DOHH2 (cell line): ENCODE measurements at regions not wholly inside any gene's neighbourhood (a gene's known extent, or its start where the extent isn't known, plus 50 kb on each side); places are given as distances from the start of the nearest gene placed in this dataset.

ENCODE experiments used
- H3F3A ChIP-seq: fragments of 200-600 bp; sonication (generic), shearing (Covaris generic); 2 replicates; pipeline ENCODE4 v1.6.0; 2016; ENCODE audit warnings: antibody characterized with exemption, mild to moderate bottlenecking; ENCODE audit not compliant: control insufficient read depth, insufficient read depth
- H3K27ac ChIP-seq: fragments of 200-600 bp; sonication (generic); 2 replicates; pipeline ENCODE4 v1.5.1; 2014; ENCODE audit warnings: low read depth, mild to moderate bottlenecking, low read length, moderate library complexity
- H3K27me3 ChIP-seq: fragments of 200-600 bp; sonication (generic); 2 replicates; pipeline ENCODE4 v1.6.1; 2014; ENCODE audit warnings: mild to moderate bottlenecking, low read length, mixed read lengths; ENCODE audit not compliant: control insufficient read depth
- H3K36me3 ChIP-seq: fragments of 200-600 bp; sonication (generic); 2 replicates; pipeline ENCODE4 v1.6.1; 2014; ENCODE audit warnings: mild to moderate bottlenecking, low read length, moderate library complexity, mixed read lengths; ENCODE audit not compliant: control insufficient read depth
- H3K4me1 ChIP-seq: fragments of 200-600 bp; sonication (generic); 2 replicates; pipeline ENCODE4 v1.6.1; 2014; ENCODE audit warnings: mild to moderate bottlenecking, low read length, mixed read lengths; ENCODE audit not compliant: control insufficient read depth
- H3K4me2 ChIP-seq: fragments of 200-600 bp; sonication (generic); 2 replicates; pipeline ENCODE4 v1.6.0; 2014; ENCODE audit warnings: mild to moderate bottlenecking, low read length, moderate library complexity
- H3K4me3 ChIP-seq: fragments of 200-600 bp; sonication (generic); 2 replicates; pipeline ENCODE4 v1.5.1; 2014; ENCODE audit warnings: mild to moderate bottlenecking, low read length, mixed read lengths
- H3K79me2 ChIP-seq: fragments of 200-600 bp; sonication (generic); 2 replicates; pipeline ENCODE4 v1.6.1; 2014; ENCODE audit warnings: mild to moderate bottlenecking, low read length, mixed read lengths; ENCODE audit not compliant: control insufficient read depth
- H3K9me2 ChIP-seq: fragments of 200-600 bp; sonication (generic); replicated peaks from 2 replicates; pipeline ENCODE4 v1.6.1; 2014; ENCODE audit warnings: mild to moderate bottlenecking, low read length, mixed read lengths; ENCODE audit not compliant: control insufficient read depth
- H3K9me3 ChIP-seq: fragments of 200-600 bp; sonication (generic); 2 replicates; pipeline ENCODE4 v1.6.1; 2014; ENCODE audit warnings: antibody characterized with exemption, low read length, mixed read lengths; ENCODE audit not compliant: control insufficient read depth, insufficient read depth
- H4K20me1 ChIP-seq: fragments of 200-600 bp; sonication (generic); 2 replicates; pipeline ENCODE4 v1.6.0; 2014; ENCODE audit warnings: low read depth, mild to moderate bottlenecking, antibody characterized with exemption, low read length, moderate library complexity; ENCODE audit not compliant: control insufficient read depth, insufficient read depth
- CTCF ChIP-seq: fragments of 200-600 bp; sonication (generic); IDR thresholded peaks from one replicate; pipeline ENCODE4 v1.5.1; 2014; ENCODE audit warnings: antibody characterized with exemption, mild to moderate bottlenecking, low read depth, low read length; ENCODE audit not compliant: poor library complexity, severe bottlenecking
- EZH2phosphoT487 ChIP-seq: fragments of 200-600 bp; sonication (generic); IDR thresholded peaks from 2 replicates; pipeline ENCODE4 v1.6.1; 2017; ENCODE audit warnings: borderline replicate concordance, mild to moderate bottlenecking, antibody characterized with exemption, low read length, moderate library complexity, mixed read lengths

- no peaks in the 10 kb centered on the region for H4K20me1 ChIP-seq
- TF ChIP-seq EZH2phosphoT487, result no peak
- TF ChIP-seq CTCF, result no peak
- no peaks in the 10 kb centered on the region for H3K9me3 ChIP-seq
- H3K27ac ChIP-seq, result no peak overlapping the region
- no peak overlapping the region for H3K4me2 ChIP-seq
- H3K27me3 ChIP-seq, result no peaks in the 10 kb centered on the region
- no peaks in the 10 kb centered on the region for H3K79me2 ChIP-seq
- H3K4me3 ChIP-seq, result no peak overlapping the region
- H3K9me2 ChIP-seq, result no peaks in the 10 kb centered on the region
- H3K4me1 ChIP-seq, result peaks cover 4% of the 10 kb centered on the region; the same call in 1 of the 2 replicates
- no peaks in the 10 kb centered on the region for H3F3A ChIP-seq
- no peaks in the 10 kb centered on the region for H3K36me3 ChIP-seq
These were observed 91.1 kb upstream of the ANKRD10 start for GRCh38 chr13:111005808-111006505.

- H3K9me2 ChIP-seq, result no peaks in the 10 kb centered on the region
- H4K20me1 ChIP-seq, result no peaks in the 10 kb centered on the region
- no peaks in the 10 kb centered on the region for H3F3A ChIP-seq
- no peaks in the 10 kb centered on the region for H3K79me2 ChIP-seq
- peaks cover 4% of the 10 kb centered on the region; the same call in 1 of the 2 replicates for H3K4me1 ChIP-seq
- no peaks in the 10 kb centered on the region for H3K36me3 ChIP-seq
- no peak overlapping the region for H3K27ac ChIP-seq
- no peak overlapping the region for H3K4me2 ChIP-seq
- H3K9me3 ChIP-seq, result no peaks in the 10 kb centered on the region
- TF ChIP-seq EZH2phosphoT487 (no peak), CTCF (no peak)
- H3K27me3 ChIP-seq, result no peaks in the 10 kb centered on the region
- H3K4me3 ChIP-seq, result no peak overlapping the region
These were observed 90.5 kb upstream of the ANKRD10 start for GRCh38 chr13:111005364-111005763.

- no peaks in the 10 kb centered on the region for H4K20me1 ChIP-seq
- no peak overlapping the region for H3K4me2 ChIP-seq
- no peak overlapping the region for H3K4me3 ChIP-seq
- no peaks in the 10 kb centered on the region for H3K79me2 ChIP-seq
- TF ChIP-seq EZH2phosphoT487 (no peak), CTCF (no peak)
- no peaks in the 10 kb centered on the region for H3K9me3 ChIP-seq
- peaks cover 4% of the 10 kb centered on the region; the same call in 1 of the 2 replicates for H3K4me1 ChIP-seq
- H3K9me2 ChIP-seq, result no peaks in the 10 kb centered on the region
- H3K27ac ChIP-seq, result no peak overlapping the region
- no peaks in the 10 kb centered on the region for H3K36me3 ChIP-seq
- H3K27me3 ChIP-seq, result no peaks in the 10 kb centered on the region
- H3F3A ChIP-seq, result no peaks in the 10 kb centered on the region
These were observed 89.6 kb upstream of the ANKRD10 start for GRCh38 chr13:111004444-111004843.
